ENCODE measurements at regions not wholly inside any gene's neighbourhood (a gene's known extent, or its start where the extent isn't known, plus 50 kb on each side); places are given as distances from the start of the nearest gene placed in this dataset.

- TF ChIP-seq CTCF (IDR thresholded peaks at IDR 0.05) (no peak), POLR2A (IDR thresholded peaks at IDR 0.05) (no peak)
Measured at GRCh38 chr12:25780771-25781170, 177.7 kb upstream of the RASSF8 start.

Data from esophagus squamous epithelium (tissue), 4 donors.